ENCODE measurements at regions not wholly inside any gene's neighbourhood (a gene's known extent, or its start where the extent isn't known, plus 50 kb on each side); places are given as distances from the start of the nearest gene placed in this dataset.

GRCh38 chr1:82690411-82690810 lies 889.7 kb downstream of the ADGRL2 start:
- TF ChIP-seq POLR2A (IDR thresholded peaks at IDR 0.05) (no peak), CTCF (IDR thresholded peaks at IDR 0.05) (no peak)

All from Peyer's patch (tissue), 4 donors.